Hematopoietic multipotent progenitor cell treated with erythropoietin and hydrocortisone succinate and interleukin-3 and kit ligand, for 15 days (in vitro differentiated cells): ENCODE measurements at regions not wholly inside any gene's neighbourhood (a gene's known extent, or its start where the extent isn't known, plus 50 kb on each side); places are given as distances from the start of the nearest gene placed in this dataset.
"Not testable (repeated sequence)": the region's sequence is repeated elsewhere in the genome, so short reads cannot be mapped to it uniquely, and the experiment has no call there.

Source experiments
- DNase-seq: peaks from one replicate; pipeline ENCODE4 v3.0.0-alpha.2; 2015; ENCODE audit warnings: low spot score

DNA sequence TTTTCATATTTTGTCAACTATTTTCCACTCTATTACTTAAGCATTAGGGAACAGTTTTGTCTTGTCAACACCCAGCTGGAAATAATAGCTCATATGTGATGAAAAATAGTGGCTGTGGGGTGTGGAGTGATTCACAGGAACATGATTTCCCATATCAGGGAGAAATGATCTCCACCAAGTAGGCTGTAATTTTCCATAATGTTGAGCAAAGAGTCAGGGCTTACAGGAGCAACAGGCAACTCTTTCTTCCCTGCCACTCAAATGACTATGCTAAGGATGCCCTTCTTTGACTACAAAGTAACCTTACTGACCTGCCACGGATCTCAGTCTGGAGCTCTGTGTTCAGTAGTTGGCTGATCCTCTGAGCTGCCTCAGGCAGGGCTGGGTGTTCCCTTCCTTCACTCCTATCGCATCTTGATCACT, 90.0 kb upstream of the GATB start:
- DNase-seq: no peak

DNA sequence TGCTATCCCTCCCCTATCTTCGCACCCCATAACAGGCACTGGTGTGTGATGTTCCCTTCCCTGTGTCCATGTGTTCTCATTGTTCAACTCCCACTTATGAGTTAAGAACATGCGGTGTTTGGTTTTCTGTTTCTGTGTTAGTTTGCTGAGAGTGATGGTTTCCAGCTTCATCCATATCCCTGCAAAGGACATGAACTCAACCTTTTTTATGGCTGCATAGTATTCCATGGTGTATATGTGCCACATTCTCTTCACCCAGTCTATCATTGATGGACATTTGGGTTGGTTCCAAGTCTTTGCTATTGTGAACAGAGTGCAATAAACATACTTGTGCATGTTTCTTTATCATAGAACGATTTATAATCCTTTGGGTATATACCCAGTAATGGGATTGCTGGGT, 84.7 kb upstream of the GATB start:
- not testable (repeated sequence) for DNase-seq

DNA sequence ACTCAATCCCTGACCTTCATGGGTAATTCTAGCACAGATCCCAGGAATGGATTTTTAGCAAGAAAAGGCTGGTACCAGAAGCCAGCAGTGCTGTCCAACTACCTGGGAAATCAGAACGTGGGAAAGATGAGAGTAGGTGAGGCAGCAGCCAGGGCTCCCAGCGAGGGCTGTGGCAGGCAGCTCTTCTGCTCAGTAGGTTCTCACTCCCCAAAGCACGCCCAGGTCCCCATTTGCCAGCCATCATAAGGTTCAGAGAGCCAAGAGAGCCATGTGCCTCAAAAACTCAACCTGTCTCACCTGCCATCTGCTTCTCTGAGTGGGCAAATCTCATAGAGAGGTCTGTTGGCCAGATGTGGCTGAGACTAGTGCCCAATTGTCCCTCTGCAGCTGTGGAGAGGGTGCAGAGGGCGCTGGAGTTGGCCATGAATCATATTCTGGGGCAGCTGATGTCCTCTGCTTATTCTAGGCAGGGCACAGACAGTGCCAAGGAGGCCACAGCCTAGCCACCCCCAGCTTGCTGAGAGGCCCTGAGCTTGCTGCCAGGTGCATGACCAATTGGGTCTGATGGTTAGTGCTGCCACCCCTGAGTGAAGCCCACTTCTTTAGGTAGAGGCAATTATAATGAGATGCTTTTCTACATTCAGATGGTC, 81.7 kb upstream of the GATB start:
- no peak for DNase-seq

DNA sequence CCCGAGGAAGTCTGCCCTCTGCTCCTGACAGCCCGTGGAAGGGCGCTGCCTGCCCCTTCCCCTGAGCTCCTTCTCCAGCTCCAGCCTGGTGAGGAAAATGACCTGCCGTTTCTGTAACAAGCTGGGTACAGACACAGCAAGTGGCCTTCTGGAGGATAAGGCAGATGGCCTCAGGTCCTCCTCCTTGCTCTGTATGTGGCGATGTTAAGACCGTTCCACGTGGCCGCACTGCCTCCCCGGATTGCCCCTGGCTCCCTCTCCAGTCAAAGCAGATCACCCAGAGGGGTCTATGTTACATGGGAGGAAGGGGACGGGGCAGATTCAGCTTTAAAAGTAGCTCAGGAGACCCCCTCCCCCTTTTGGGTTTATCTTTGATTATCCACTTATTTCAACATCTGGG, 80.3 kb upstream of the GATB start:
- DNase-seq: no peak

DNA sequence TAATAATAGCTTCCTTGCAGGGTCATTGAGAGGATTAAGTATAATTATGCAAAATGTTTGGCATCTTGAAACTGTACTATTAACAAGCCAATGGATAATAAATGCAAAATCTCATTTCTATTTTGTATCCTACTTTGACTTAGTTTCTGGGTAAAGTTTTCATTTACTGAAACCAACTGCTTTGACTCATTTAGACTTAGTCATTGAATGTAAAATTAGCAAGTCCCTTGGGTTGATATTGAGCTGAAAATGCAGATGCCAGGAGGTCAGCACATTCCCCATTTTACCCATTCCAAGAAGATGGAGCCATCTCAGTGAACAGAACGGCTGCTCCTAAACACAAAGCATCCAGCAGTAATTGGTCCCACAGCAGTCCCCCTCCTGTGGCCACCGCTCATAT, 74.7 kb upstream of the GATB start:
- no peak for DNase-seq

DNA sequence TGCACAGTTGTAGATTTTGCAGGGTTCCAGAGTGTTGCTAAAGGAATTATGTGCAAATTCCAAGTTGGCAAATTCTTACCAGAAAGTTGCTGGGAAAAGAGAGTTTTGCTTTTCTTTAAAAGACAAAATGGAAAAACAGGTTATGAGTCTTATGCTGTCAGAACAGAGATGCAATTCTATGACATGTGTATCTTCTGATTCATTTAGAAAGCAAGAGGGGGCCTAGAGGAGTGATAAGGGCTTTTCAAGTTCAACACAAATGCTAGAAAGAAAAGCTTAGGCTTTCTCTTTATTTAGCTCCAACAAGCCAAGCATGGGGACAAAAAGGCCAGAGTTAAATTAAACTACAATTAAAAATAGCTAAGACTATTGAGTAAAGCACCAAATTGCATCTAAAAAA, 72.4 kb upstream of the GATB start:
- no peak for DNase-seq

DNA sequence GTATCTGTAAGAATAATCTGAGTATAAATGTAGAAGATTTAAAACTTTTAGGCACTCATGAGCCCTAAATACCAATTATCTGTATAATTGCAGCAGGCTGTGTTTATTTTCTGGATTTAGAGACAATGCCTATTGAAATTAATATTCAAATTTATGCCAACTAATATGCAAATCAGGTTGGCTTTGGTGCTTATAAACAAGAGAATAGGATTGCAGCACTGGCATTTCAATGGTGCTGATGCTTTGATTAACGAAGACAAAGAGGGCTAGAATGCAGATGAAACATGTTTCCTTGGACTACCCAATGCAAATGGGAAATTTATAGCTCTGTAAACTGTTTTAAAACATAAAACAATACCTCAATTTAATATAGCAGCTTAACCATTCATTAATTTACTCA, 70.7 kb upstream of the GATB start:
- no peak for DNase-seq

DNA sequence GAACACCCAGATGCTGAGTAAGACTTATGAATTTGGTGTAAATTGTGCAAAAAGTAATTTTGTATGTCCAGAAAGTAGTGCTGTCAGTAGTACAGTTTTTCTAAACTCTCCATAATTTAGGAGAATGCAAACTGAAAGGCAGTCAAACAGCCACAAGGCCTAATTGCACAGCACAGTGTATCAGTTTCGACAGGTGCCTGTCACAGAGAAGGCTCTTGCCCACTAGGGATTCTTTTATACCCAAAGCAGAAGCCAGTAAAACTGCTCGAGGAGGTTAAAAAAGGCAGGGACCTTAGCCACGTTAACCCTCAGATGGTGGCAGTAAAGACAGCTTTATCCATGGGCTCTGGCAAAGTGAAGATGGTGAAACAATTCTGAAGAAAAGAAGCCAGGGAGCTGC, 69.4 kb upstream of the GATB start:
- no peak for DNase-seq

DNA sequence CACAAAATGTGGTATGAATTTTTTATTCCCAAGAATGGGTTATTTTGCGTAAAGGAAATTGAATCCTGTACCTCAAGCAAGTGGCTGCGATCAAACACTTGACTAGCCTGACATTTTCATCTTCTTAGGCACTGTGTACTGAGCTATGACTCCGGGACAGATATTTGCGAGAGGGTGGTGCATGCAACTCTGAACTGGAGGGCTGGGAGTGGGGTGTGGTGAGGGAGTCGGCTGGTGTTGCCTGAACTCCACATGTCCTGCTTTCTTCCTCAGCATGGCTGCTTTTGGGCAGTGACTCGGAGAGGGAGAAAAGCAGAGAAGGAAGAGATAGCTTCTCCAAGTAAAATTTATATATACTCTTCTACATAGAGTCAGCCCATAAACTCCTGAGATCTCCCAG, 68.5 kb upstream of the GATB start:
- no peak for DNase-seq

DNA sequence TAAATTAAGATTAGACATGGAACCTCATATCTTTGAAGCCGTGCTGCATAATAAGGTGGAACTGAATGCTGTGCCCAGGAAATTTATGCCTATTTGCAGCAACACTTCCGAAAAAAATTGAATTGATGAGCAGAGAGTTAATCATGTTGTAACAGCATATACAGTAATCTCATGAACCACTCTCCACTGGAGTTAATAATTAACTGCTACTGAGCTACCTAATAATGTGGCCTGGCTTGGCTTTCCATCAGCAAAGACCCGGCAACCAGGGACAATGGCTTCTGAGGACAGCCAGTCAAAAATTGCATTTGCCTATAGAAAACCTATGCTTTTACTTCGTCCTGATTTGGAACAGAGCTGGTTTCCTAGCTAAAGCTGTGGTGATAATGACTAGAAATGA, 63.8 kb upstream of the GATB start:
- DNase-seq: no peak

DNA sequence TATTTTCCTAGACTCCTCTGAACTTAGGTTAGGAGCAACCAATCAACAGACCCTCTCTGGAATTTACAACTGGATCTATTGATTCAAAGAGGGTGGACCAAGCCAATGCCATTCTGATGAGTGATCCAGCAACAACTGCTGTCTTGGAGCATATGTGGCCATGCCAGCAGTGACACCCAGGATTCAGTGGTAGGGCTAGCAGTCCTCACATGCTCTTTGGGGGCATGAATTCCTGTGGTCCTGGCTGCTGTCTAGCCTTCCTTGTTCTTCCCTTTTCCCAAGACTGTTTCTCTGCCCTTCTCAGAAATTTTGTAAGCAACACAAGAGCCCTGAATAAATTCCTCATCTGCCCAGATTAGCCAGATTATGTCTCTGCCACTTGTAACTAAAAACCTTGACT, 61.5 kb upstream of the GATB start:
- DNase-seq: no peak

DNA sequence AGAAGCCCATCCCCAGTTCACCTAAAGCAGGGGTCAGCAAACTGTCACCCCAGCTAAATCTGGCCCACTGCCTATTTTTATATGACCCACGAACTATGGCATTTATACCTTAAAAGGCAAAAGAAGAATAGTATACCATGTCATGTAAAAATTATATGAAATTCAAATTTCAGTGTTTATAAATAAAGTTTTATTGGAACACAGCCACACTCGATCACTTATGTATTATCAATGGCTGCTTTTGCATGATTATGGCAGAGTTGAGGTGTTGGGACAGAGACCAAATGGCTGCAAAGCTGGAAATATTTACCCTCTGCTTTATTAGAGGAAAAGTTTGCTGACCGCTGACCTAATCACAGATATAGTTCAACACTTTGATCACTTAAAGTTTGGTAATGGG, 59.2 kb upstream of the GATB start:
- DNase-seq: no peak

DNA sequence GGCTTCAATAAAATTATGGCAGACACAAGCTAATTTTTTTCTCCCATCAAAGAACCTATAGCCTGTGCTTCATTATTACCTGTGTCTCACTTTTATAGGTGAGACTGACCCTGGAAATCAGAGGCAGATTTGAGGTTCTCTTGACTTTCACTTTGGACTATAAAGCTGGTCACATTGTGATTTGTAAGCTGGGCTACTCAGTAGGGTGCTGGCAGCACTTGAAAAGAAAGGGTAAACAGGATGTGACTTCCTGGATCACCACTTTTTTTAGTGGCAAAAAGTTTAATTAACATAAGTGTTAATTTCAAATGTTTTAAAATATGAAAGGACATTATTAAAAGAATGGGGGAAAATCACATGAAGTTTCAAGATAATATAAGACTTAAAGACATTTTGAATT, 50.6 kb upstream of the GATB start:
- DNase-seq: no peak
